HEK293T (cell line): ENCODE measurements at regions not wholly inside any gene's neighbourhood (a gene's known extent, or its start where the extent isn't known, plus 50 kb on each side); places are given as distances from the start of the nearest gene placed in this dataset.

Experiments
- ELF4 ChIP-seq: fragments of 450-650 bp; IDR thresholded peaks from 2 replicates; pipeline ENCODE4 v1.6.1; 2017; ENCODE audit warnings: antibody characterized with exemption
- SUZ12 ChIP-seq: fragments of 450-650 bp; IDR thresholded peaks from 2 replicates; pipeline ENCODE4 v1.6.1; 2016; ENCODE audit warnings: mild to moderate bottlenecking

DNA sequence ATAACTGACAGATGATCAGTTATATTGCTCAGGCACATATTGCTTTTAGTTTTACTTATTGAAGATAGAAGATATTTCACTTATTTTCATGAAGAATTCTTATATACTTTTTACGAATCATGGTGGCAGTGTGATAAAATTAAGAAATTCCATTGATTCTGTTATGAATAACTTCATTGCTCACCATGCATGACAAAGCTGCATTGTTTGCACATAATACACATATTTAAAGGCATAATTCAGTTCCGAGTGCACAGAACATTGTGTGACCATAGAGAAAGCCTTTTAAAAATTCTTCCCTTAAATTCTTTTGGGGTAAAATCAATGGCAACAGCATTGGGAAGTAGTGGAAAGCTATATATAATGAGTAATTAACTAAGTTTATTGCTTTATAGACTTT, 82.5 kb upstream of the NAALADL2 start:
- no peak for TF ChIP-seq SUZ12
- no peak for TF ChIP-seq ELF4
